ENCODE measurements at regions not wholly inside any gene's neighbourhood (a gene's known extent, or its start where the extent isn't known, plus 50 kb on each side); places are given as distances from the start of the nearest gene placed in this dataset.
"Not testable (repeated sequence)": the region's sequence is repeated elsewhere in the genome, so short reads cannot be mapped to it uniquely, and the experiment has no call there.

- H3K4me3 ChIP-seq, result no peak overlapping the region
- no peak for DNase-seq (ENCODE audit: low spot score in 2 of 2)
- no peaks in the 10 kb centered on the region for H3K36me3 ChIP-seq
- no peaks in the 10 kb centered on the region for H3K4me1 ChIP-seq
- no peak overlapping the region for H3K27ac ChIP-seq
- 92% methylated on average over 10 of the region's 10 CpGs for WGBS
- H3K9me3 ChIP-seq, result peaks cover 5% of the 10 kb centered on the region
- H3K27me3 ChIP-seq, result no peaks in the 10 kb centered on the region
- TF ChIP-seq POLR2AphosphoS5 (IDR thresholded peaks at IDR 0.05), result no peak
- no peak for TF ChIP-seq POLR2A (IDR thresholded peaks at IDR 0.05)
- TF ChIP-seq EP300 (IDR thresholded peaks at IDR 0.05), result no peak
- no peak for TF ChIP-seq CTCF (IDR thresholded peaks at IDR 0.05)
These were observed 213.7 kb upstream of the HES1 start for GRCh38 chr3:193922034-193922774.

GRCh38 chr3:193923958-193924357 lies 212.0 kb upstream of the HES1 start:
- not testable (repeated sequence) for H3K27ac ChIP-seq; DNase-seq (ENCODE audit: low spot score in 2 of 2); H3K27me3 ChIP-seq

GRCh38 chr3:193926071-193926470 lies 209.9 kb upstream of the HES1 start:
- H3K27ac ChIP-seq; H3K27me3 ChIP-seq; H3K9me3 ChIP-seq; H3K4me1 ChIP-seq; H3K4me3 ChIP-seq; H3K36me3 ChIP-seq; DNase-seq (ENCODE audit: low spot score in 2 of 2): not testable (repeated sequence)
- WGBS, result 95% methylated on average over 3 of the region's 3 CpGs

More at GRCh38 chr3:193923958-193924357, 212.0 kb upstream of the HES1 start:
- not testable (repeated sequence) for H3K4me3 ChIP-seq, H3K36me3 ChIP-seq, H3K4me1 ChIP-seq, H3K9me3 ChIP-seq

GRCh38 chr3:193927413-193928206 lies 208.3 kb upstream of the HES1 start:
- H3K4me3 ChIP-seq; H3K27me3 ChIP-seq; H3K36me3 ChIP-seq; H3K27ac ChIP-seq; DNase-seq (ENCODE audit: low spot score in 2 of 2); H3K4me1 ChIP-seq; H3K9me3 ChIP-seq: not testable (repeated sequence)
- 93% methylated on average over 5 of the region's 5 CpGs for WGBS

- Histone ChIP-seq H3K36me3 (no peaks in the 10 kb centered on the region), H3K27me3 (no peaks in the 10 kb centered on the region), H3K27ac (no peak overlapping the region), H3K9me3 (no peaks in the 10 kb centered on the region), H3K4me1 (peaks cover 7% of the 10 kb centered on the region), H3K4me3 (no peak overlapping the region)
- TF ChIP-seq CTCF (IDR thresholded peaks at IDR 0.05), result no peak
- TF ChIP-seq POLR2A (IDR thresholded peaks at IDR 0.05), result no peak
- DNase-seq (ENCODE audit: low spot score in 2 of 2), result no peak
- WGBS, result 64% methylated on average over 7 of the region's 7 CpGs
These were observed 207.4 kb upstream of the HES1 start for GRCh38 chr3:193928354-193929209.

GRCh38 chr3:193929373-193929772 lies 206.6 kb upstream of the HES1 start:
- WGBS, result 94% methylated on average over 5 of the region's 5 CpGs
- TF ChIP-seq POLR2AphosphoS5 (IDR thresholded peaks at IDR 0.05) (no peak), POLR2A (IDR thresholded peaks at IDR 0.05) (no peak), EP300 (IDR thresholded peaks at IDR 0.05) (no peak), CTCF (IDR thresholded peaks at IDR 0.05) (no peak)
- H3K36me3 ChIP-seq, result no peaks in the 10 kb centered on the region
- H3K4me1 ChIP-seq, result peaks cover 7% of the 10 kb centered on the region
- DNase-seq (ENCODE audit: low spot score in 2 of 2), result no peak
- H3K27ac ChIP-seq, result no peak overlapping the region
- no peak overlapping the region for H3K4me3 ChIP-seq
- H3K27me3 ChIP-seq, result no peaks in the 10 kb centered on the region
- no peaks in the 10 kb centered on the region for H3K9me3 ChIP-seq

Data from suprapubic skin (tissue), 4 donors.